ENCODE measurements at regions not wholly inside any gene's neighbourhood (a gene's known extent, or its start where the extent isn't known, plus 50 kb on each side); places are given as distances from the start of the nearest gene placed in this dataset.

GRCh38 chr12:14284184-14284722 is 81.2 kb upstream of the ATF7IP start:
- DNase-seq, result no peak

GRCh38 chr12:14289601-14290000 is 75.9 kb upstream of the ATF7IP start:
- no peak for DNase-seq

GRCh38 chr12:14290951-14291350 is 74.5 kb upstream of the ATF7IP start:
- no peak for DNase-seq

- no peak for DNase-seq
Measured at GRCh38 chr12:14303661-14304155, 61.8 kb upstream of the ATF7IP start.

- no peak for DNase-seq
Measured at GRCh38 chr12:14307004-14307403, 58.5 kb upstream of the ATF7IP start.

GRCh38 chr12:14308516-14308915 is 57.0 kb upstream of the ATF7IP start:
- no peak for DNase-seq

- no peak for DNase-seq
Measured at GRCh38 chr12:14310866-14311265, 54.6 kb upstream of the ATF7IP start.

- no peak for DNase-seq
Measured at GRCh38 chr12:14313379-14314138, 51.9 kb upstream of the ATF7IP start.

- DNase-seq, result no peak
Measured at GRCh38 chr12:14314801-14315200, 50.7 kb upstream of the ATF7IP start.

GRCh38 chr12:14315501-14315900 is 50.0 kb upstream of the ATF7IP start:
- DNase-seq, result no peak
